Right lobe of liver (tissue), 6 donors: ENCODE measurements at regions not wholly inside any gene's neighbourhood (a gene's known extent, or its start where the extent isn't known, plus 50 kb on each side); places are given as distances from the start of the nearest gene placed in this dataset.
A peak's percentile ranks its signal among the peaks of the same experiment; 100 is the strongest.

Source experiments
- ATAC-seq, 4 donors: fragments of 200-7000 bp; cut with Tn5 transposase; one replicate each; pipeline ENCODE4 v1.9.1; 2020; ENCODE audit warnings: mild to moderate bottlenecking in 4 of 4, moderate library complexity in 4 of 4
- DNase-seq, 3 donors: peaks; one replicate each; pipeline ENCODE4 v3.0.0-alpha.2; 2020
- H3K27ac ChIP-seq, 3 donors: fragments of 200-600 bp; one replicate each; pipeline ENCODE4 v1.8.0; 2022
- H3K27me3 ChIP-seq, 2 donors: fragments of 200-600 bp; one replicate each; pipeline ENCODE4 v1.8.0; 2022
- H3K36me3 ChIP-seq, 4 donors: fragments of 200-600 bp; sonication (generic) in 1 of 4; one replicate each; pipeline versions ENCODE4 v1.5.1 to v1.8.0; 2017 to 2022; ENCODE audit warnings: control low read depth in 1 of 4
- H3K4me1 ChIP-seq, 4 donors: fragments of 200-600 bp; sonication (generic) in 1 of 4; one replicate each; pipeline versions ENCODE4 v1.5.1 to v1.8.0; 2017 to 2022; ENCODE audit warnings: control low read depth in 1 of 4
- H3K4me3 ChIP-seq, 3 donors: fragments of 200-600 bp; one replicate each; pipeline ENCODE4 v1.8.0; 2022
- H3K9me3 ChIP-seq, 4 donors: fragments of 200-600 bp; sonication (generic) in 1 of 4; one replicate each; pipeline versions ENCODE4 v1.5.1 to v1.8.0; 2017 to 2022; ENCODE audit warnings: control low read depth in 1 of 4
- CTCF ChIP-seq, 4 donors: fragments of 200-600 bp in 3 of 4; fragments of 450-650 bp in 1 of 4; IDR thresholded peaks; one replicate each; pipeline versions ENCODE4 v1.5.1 to v1.8.0; 2016 to 2022; ENCODE audit warnings: antibody characterized with exemption in 4 of 4, mild to moderate bottlenecking in 2 of 4
- POLR2A ChIP-seq: fragments of 450-650 bp; IDR thresholded peaks from one replicate; pipeline ENCODE4 v1.6.1; 2017; ENCODE audit warnings: antibody characterized with exemption, mild to moderate bottlenecking
- WGBS: methylation state at CpG from one replicate; pipeline ENCODE4 v1.1.6; 2018; ENCODE audit warnings: low coverage, low lambda C conversion rate; ENCODE audit not compliant: insufficient coverage; ENCODE audit errors: missing lambda C conversion rate; 5-methylcytosine and 5-hydroxymethylcytosine counted together
- intact Hi-C, 2 donors: fragments of 100-400 bp; cut with DNase I; formaldehyde crosslinking; loops; one replicate each; pipeline versions ENCODE4 v1.11.2 to v1.14.1; 2022
- donor health status: DM: no; HTN: yes; CAD: no.
- donor health status: DM: no; HTN: no; CAD: no.
- donor health status: DM: no; HTN: no; CAD: no.
- donor health status: DM: no; HTN: yes; CAD: no.
- donor health status: DM: no; HTN: yes; CAD: no.

GRCh38 chr2:8540552-8541055 is 141.3 kb upstream of the ID2 start:
- Histone ChIP-seq H3K27ac (peak overlapping the region in 2 of 3 donors; percentile 15 to 22), H3K4me1 (peaks cover 0 to 7% (median 5%) of the 10 kb centered on the region in 4 donors), H3K9me3 (no peaks in the 10 kb centered on the region), H3K27me3 (no peaks in the 10 kb centered on the region), H3K4me3 (no peak overlapping the region), H3K36me3 (no peaks in the 10 kb centered on the region)
- intact Hi-C loops: no loop called here
- TF ChIP-seq CTCF (IDR thresholded peaks at IDR 0.05) (no peak), POLR2A (no peak)
- DNase-seq: no peak
- no peak for ATAC-seq
- 83% methylated on average over 1 of the region's 2 CpGs for WGBS

- TF ChIP-seq POLR2A (no peak), CTCF (IDR thresholded peaks at IDR 0.05) (no peak)
- no peak for DNase-seq
- Histone ChIP-seq H3K4me1 (peaks cover 0 to under 1% (median 0%) of the 10 kb centered on the region in 4 donors), H3K36me3 (no peaks in the 10 kb centered on the region), H3K9me3 (no peaks in the 10 kb centered on the region), H3K27ac (no peak overlapping the region), H3K4me3 (no peak overlapping the region), H3K27me3 (no peaks in the 10 kb centered on the region)
- 76% methylated on average over 4 of the region's 8 CpGs for WGBS
- ATAC-seq: no peak
- intact Hi-C loops: no loop called here
These were observed 140.6 kb upstream of the ID2 start for GRCh38 chr2:8541223-8541622.

GRCh38 chr2:8541636-8542035 is 140.2 kb upstream of the ID2 start:
- TF ChIP-seq POLR2A (no peak), CTCF (IDR thresholded peaks at IDR 0.05) (no peak)
- H3K27me3 ChIP-seq: no peaks in the 10 kb centered on the region
- H3K4me1 ChIP-seq: no peaks in the 10 kb centered on the region
- no peaks in the 10 kb centered on the region for H3K9me3 ChIP-seq
- H3K36me3 ChIP-seq: no peaks in the 10 kb centered on the region
- no peak overlapping the region for H3K27ac ChIP-seq
- intact Hi-C loops: no loop called here
- H3K4me3 ChIP-seq: no peak overlapping the region
- WGBS: 96% methylated on average over 10 of the region's 14 CpGs
- ATAC-seq (no peak), DNase-seq (peak in 1 of 3 donors; percentile 34)

- 69% methylated on average over 5 of the region's 5 CpGs for WGBS
- Histone ChIP-seq H3K4me1 (no peaks in the 10 kb centered on the region), H3K27me3 (no peaks in the 10 kb centered on the region), H3K4me3 (no peak overlapping the region), H3K36me3 (no peaks in the 10 kb centered on the region), H3K9me3 (no peaks in the 10 kb centered on the region), H3K27ac (peak overlapping the region; percentile 50 to 63 (median 63))
- ATAC-seq: no peak
- DNase-seq: peak in 1 of 3 donors; percentile 28
- intact Hi-C loops: no loop called here
- no peak for TF ChIP-seq POLR2A
- TF ChIP-seq CTCF (IDR thresholded peaks at IDR 0.05): no peak
These were observed 139.3 kb upstream of the ID2 start for GRCh38 chr2:8542381-8543059.
